HCT116 (cell line): ENCODE measurements at regions not wholly inside any gene's neighbourhood (a gene's known extent, or its start where the extent isn't known, plus 50 kb on each side); places are given as distances from the start of the nearest gene placed in this dataset.

Experiments
- ATAC-seq: fragments of 200-7000 bp; cut with Tn5 transposase; 2 replicates; pipeline ENCODE4 v1.9.1; 2020; ENCODE audit warnings: mild to moderate bottlenecking, moderate library complexity
- BruUV-seq: library from RNA; stranded (reverse); fragments of 400-500 nt; replicated peaks from 2 replicates; lab custom pipeline; 2021; lab: Mats Ljungman, UMichigan
- CTCF ChIA-PET: fragments of 300-600 bp; sonication (Branson Sonifier 250); formaldehyde crosslinking; loops from one replicate; lab custom pipeline; 2021; ENCODE audit warnings: antibody characterized with exemption; lab: Charles Lee
- POLR2A ChIA-PET: fragments of 300-600, 350-600 bp; sonication (Branson Sonifier 250); formaldehyde crosslinking; loops from one replicate; lab custom pipeline; 2021; ENCODE audit warnings: antibody characterized with exemption; lab: Charles Lee
- RAD21 ChIA-PET, 2 experiments: fragments of 300-600 bp; sonication (Branson Sonifier 250); formaldehyde crosslinking; loops; one replicate each; lab custom pipeline; 2023; ENCODE audit warnings: low total read pairs in 2 of 2; ENCODE audit not compliant: uncharacterized antibody in 2 of 2, unreplicated experiment in 2 of 2, low non-redundant PET in 1 of 2; lab: Charles Lee
- DNase-seq: peaks from one replicate; pipeline ENCODE4 v3.0.0-alpha.2; 2010; ENCODE audit warnings: low read depth, low spot score
- H2AFZ ChIP-seq: fragments of 200-600 bp; shearing (Covaris generic), sonication (generic); 2 replicates; pipeline ENCODE4 v1.6.1; 2017; ENCODE audit warnings: low read depth, mixed run types, mixed read lengths, antibody characterized with exemption, low read length; ENCODE audit not compliant: poor library complexity, severe bottlenecking
- H3K27ac ChIP-seq: 2 replicates; pipeline ENCODE4 v1.5.1; 2012; ENCODE audit warnings: low read depth, low read length
- H3K27me3 ChIP-seq: fragments of 200-600 bp; sonication (generic); 2 replicates; pipeline ENCODE4 v1.6.1; 2016; ENCODE audit warnings: mixed run types, low read length, mixed read lengths; ENCODE audit not compliant: insufficient read depth
- H3K36me3 ChIP-seq, 2 experiments: fragments of 200-500 bp in 1 of 2; fragments of 200-600 bp in 1 of 2; sonication (Bioruptor generic) in 1 of 2; sonication (generic) in 1 of 2; 2 replicates each; pipeline versions ENCODE4 v1.5.1 to v1.6.1; 2014 to 2016; ENCODE audit warnings: low read length in 2 of 2, inconsistent platforms in 1 of 2, mixed read lengths in 1 of 2, mixed run types in 1 of 2; ENCODE audit not compliant: insufficient read depth in 2 of 2, control insufficient read depth in 1 of 2
- H3K4me1 ChIP-seq, 2 experiments: fragments of 200-600 bp in 1 of 2; sonication (generic) in 1 of 2; 2 replicates each; pipeline versions ENCODE4 v1.5.1 to v1.6.1; 2012 to 2017; ENCODE audit warnings: low read length in 2 of 2, inconsistent platforms in 1 of 2, mild to moderate bottlenecking in 1 of 2, mixed read lengths in 1 of 2, mixed run types in 1 of 2, moderate library complexity in 1 of 2; ENCODE audit not compliant: insufficient read depth in 2 of 2, control insufficient read depth in 1 of 2
- H3K4me2 ChIP-seq: fragments of 200-600 bp; sonication (generic); 2 replicates; pipeline ENCODE4 v1.6.1; 2017; ENCODE audit warnings: mixed run types, low read length, mixed read lengths
- H3K4me3 ChIP-seq, 2 experiments: fragments of 200-600 bp in 1 of 2; sonication (generic) in 1 of 2; replicated peaks in 1 of 2; 2 replicates each; pipeline ENCODE4 v1.5.1; 2011 to 2016; ENCODE audit warnings: low read length in 2 of 2, control low read depth in 1 of 2, low read depth in 1 of 2, mild to moderate bottlenecking in 1 of 2, mixed read lengths in 1 of 2, mixed run types in 1 of 2
- H3K79me2 ChIP-seq: fragments of 200-600 bp; sonication (generic); 2 replicates; pipeline ENCODE4 v1.6.1; 2017; ENCODE audit warnings: mild to moderate bottlenecking, mixed run types, low read length, moderate library complexity, mixed read lengths; ENCODE audit not compliant: insufficient read depth
- H3K9ac ChIP-seq: fragments of 200-600 bp; sonication (generic); 2 replicates; pipeline ENCODE4 v1.6.1; 2016; ENCODE audit warnings: low read length, mixed read lengths
- H3K9me2 ChIP-seq: fragments of 200-600 bp; sonication (generic), shearing (Covaris generic); 2 replicates; pipeline ENCODE4 v1.6.1; 2017; ENCODE audit warnings: mixed run types, mild to moderate bottlenecking, moderate library complexity; ENCODE audit not compliant: insufficient read depth
- H3K9me3 ChIP-seq, 2 experiments: fragments of 200-500 bp in 1 of 2; fragments of 200-600 bp in 1 of 2; sonication (Bioruptor generic) in 1 of 2; sonication (generic) in 1 of 2; 2 replicates each; pipeline ENCODE4 v1.6.1; 2014 to 2017; ENCODE audit warnings: low read length in 2 of 2, mixed read lengths in 2 of 2, inconsistent platforms in 1 of 2, low read depth in 1 of 2, mild to moderate bottlenecking in 1 of 2, mixed run types in 1 of 2, moderate library complexity in 1 of 2; ENCODE audit not compliant: control insufficient read depth in 1 of 2, insufficient read depth in 1 of 2
- H4K20me1 ChIP-seq: fragments of 200-600 bp; sonication (generic), shearing (Covaris generic); 2 replicates; pipeline ENCODE4 v1.6.1; 2017; ENCODE audit warnings: mixed run types, mild to moderate bottlenecking, moderate library complexity; ENCODE audit not compliant: insufficient read depth
- ATF3 ChIP-seq: IDR thresholded peaks from 2 replicates; pipeline ENCODE4 v1.6.1; 2012
- CBX3 ChIP-seq: IDR thresholded peaks from 2 replicates; pipeline ENCODE4 v1.6.1; 2012; ENCODE audit warnings: low read depth
- CTCF ChIP-seq, 3 experiments: fragments of 200-600 bp in 1 of 3; sonication (generic) in 1 of 3; IDR thresholded peaks in 2 of 3; conservative IDR thresholded peaks in 1 of 3; 2 replicates each; pipeline ENCODE4 v1.5.1; 2012 to 2017; ENCODE audit warnings: low read depth in 2 of 3, low read length in 2 of 3, antibody characterized with exemption in 1 of 3, borderline replicate concordance in 1 of 3, control low read depth in 1 of 3, mild to moderate bottlenecking in 1 of 3, mixed read lengths in 1 of 3, mixed run types in 1 of 3, moderate library complexity in 1 of 3; ENCODE audit not compliant: insufficient read depth in 1 of 3
- EZH2 ChIP-seq: fragments of 200-600 bp; sonication (generic); IDR thresholded peaks from 2 replicates; pipeline ENCODE4 v1.6.1; 2017; ENCODE audit warnings: antibody characterized with exemption, mixed run types
- FOSL1 ChIP-seq: IDR thresholded peaks from 2 replicates; pipeline ENCODE4 v1.6.1; 2012; ENCODE audit warnings: low read depth
- JUND ChIP-seq: IDR thresholded peaks from 2 replicates; pipeline ENCODE4 v1.6.1; 2012
- MAX ChIP-seq: IDR thresholded peaks from 2 replicates; pipeline ENCODE4 v1.6.1; 2012
- POLR2A ChIP-seq: IDR thresholded peaks from 2 replicates; pipeline ENCODE4 v1.7.0; 2011; ENCODE audit warnings: borderline replicate concordance; ENCODE audit not compliant: insufficient read depth, insufficient read length; ENCODE audit errors: extremely low read depth
- POLR2AphosphoS5 ChIP-seq: IDR thresholded peaks from 2 replicates; pipeline ENCODE4 v1.6.1; 2011; ENCODE audit warnings: mild to moderate bottlenecking, low read depth, low read length, moderate library complexity
- REST ChIP-seq: IDR thresholded peaks from 2 replicates; pipeline ENCODE4 v1.6.1; 2012; ENCODE audit warnings: low read depth
- SP1 ChIP-seq: IDR thresholded peaks from 2 replicates; pipeline ENCODE4 v1.6.1; 2012; ENCODE audit warnings: low read depth
- YY1 ChIP-seq: IDR thresholded peaks from 2 replicates; pipeline ENCODE4 v1.6.1; 2011; ENCODE audit warnings: low read length, low read depth, moderate library complexity, mild to moderate bottlenecking; ENCODE audit not compliant: insufficient replicate concordance; ENCODE audit errors: extremely low read depth
- ZBTB33 ChIP-seq: IDR thresholded peaks from 2 replicates; pipeline ENCODE4 v1.6.1; 2011; ENCODE audit warnings: mild to moderate bottlenecking, low read length, moderate library complexity; ENCODE audit not compliant: insufficient replicate concordance; ENCODE audit errors: extremely low read depth
- ZFX ChIP-seq: fragments of 450-650 bp; IDR thresholded peaks from 2 replicates; pipeline ENCODE4 v1.6.1; 2017
- ZNF274 ChIP-seq: fragments of 200-500 bp; sonication (Bioruptor generic); IDR thresholded peaks from 2 replicates; pipeline ENCODE4 v1.6.1; 2014; ENCODE audit warnings: mild to moderate bottlenecking, low read depth, low read length, inconsistent platforms
- intact Hi-C: fragments of 100-400 bp; cut with micrococcal nuclease; formaldehyde crosslinking; loops from 2 replicates; pipeline ENCODE4 v1.10.0; 2022

- TF ChIP-seq MAX (no peak), SP1 (no peak), CTCF (IDR thresholded peaks at IDR 0.05 in 2 of 3, conservative IDR thresholded peaks at IDR 0.05 in 1 of 3; ENCODE audit: borderline replicate concordance in 1 of 3, insufficient read depth in 1 of 3, low read depth in 2 of 3, low read length in 2 of 3) (no peak)
Observed at GRCh38 chr14:85437148-85437547, 92.8 kb upstream of the FLRT2 start (continued).

GRCh38 chr14:85438001-85438400 is 91.9 kb upstream of the FLRT2 start:
- intact Hi-C loops: no loop called here
- peaks cover 0 to 12% of the 10 kb centered on the region in 2 experiments; a peak in 2 of 4 replicates for H3K9me3 ChIP-seq
- TF ChIP-seq POLR2AphosphoS5 (no peak), ZNF274 (no peak), REST (no peak), FOSL1 (no peak), YY1 (no peak), ZBTB33 (no peak), ATF3 (no peak), CBX3 (no peak), SP1 (no peak), POLR2A (no peak), EZH2 (no peak), CTCF (IDR thresholded peaks at IDR 0.05 in 2 of 3, conservative IDR thresholded peaks at IDR 0.05 in 1 of 3; ENCODE audit: borderline replicate concordance in 1 of 3, insufficient read depth in 1 of 3, low read depth in 2 of 3, low read length in 2 of 3) (no peak), JUND (no peak), ZFX (no peak)

More at GRCh38 chr14:85438001-85438400, 91.9 kb upstream of the FLRT2 start:
- H3K27me3 ChIP-seq: no peaks in the 10 kb centered on the region
- BruUV-seq: no TSS peak
- H3K4me1 ChIP-seq: no peaks in the 10 kb centered on the region
- ChIA-PET CTCF (no interaction called here), RAD21 (no interaction called here), POLR2A (no interaction called here)
- no peaks in the 10 kb centered on the region for H3K79me2 ChIP-seq
- no peaks in the 10 kb centered on the region for H4K20me1 ChIP-seq
- H3K36me3 ChIP-seq: no peaks in the 10 kb centered on the region
- no peak overlapping the region for H3K4me2 ChIP-seq
- DNase-seq: no peak
- H3K9ac ChIP-seq: no peak overlapping the region
- H3K27ac ChIP-seq: no peak overlapping the region
- ATAC-seq: no peak
- no peak overlapping the region for H3K4me3 ChIP-seq
- H2AFZ ChIP-seq: no peak overlapping the region
- no peaks in the 10 kb centered on the region for H3K9me2 ChIP-seq
